ENCODE measurements at regions not wholly inside any gene's neighbourhood (a gene's known extent, or its start where the extent isn't known, plus 50 kb on each side); places are given as distances from the start of the nearest gene placed in this dataset.

DNA sequence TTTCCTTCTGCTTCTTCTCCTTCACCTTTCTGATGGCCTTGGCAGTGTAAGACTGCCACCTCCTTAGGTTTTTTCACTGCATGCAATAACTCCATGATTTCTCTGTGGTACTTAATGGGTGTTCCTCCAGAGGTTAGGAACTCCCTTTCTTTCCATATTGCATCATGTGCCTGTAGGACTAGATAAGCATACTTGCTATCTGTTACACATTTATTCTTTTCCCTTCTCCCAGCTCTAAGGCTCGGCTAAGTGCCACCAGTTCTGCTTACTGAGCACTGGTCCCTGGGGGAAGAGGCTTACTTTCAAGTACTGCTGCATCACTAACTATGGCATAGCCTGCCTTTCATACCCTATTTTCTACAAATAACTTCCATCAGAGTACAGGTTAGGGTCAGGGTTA is 351.8 kb downstream of the OTOL1 start:
- TF ChIP-seq, protein P1, sequence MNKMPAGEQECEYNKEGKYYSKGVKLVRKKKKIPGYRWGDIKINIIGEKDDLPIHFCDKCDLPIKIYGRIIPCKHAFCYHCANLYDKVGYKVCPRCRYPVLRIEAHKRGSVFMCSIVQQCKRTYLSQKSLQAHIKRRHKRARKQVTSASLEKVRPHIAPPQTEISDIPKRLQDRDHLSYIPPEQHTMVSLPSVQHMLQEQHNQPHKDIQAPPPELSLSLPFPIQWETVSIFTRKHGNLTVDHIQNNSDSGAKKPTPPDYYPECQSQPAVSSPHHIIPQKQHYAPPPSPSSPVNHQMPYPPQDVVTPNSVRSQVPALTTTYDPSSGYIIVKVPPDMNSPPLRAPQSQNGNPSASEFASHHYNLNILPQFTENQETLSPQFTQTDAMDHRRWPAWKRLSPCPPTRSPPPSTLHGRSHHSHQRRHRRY (tag by site-specific recombination; IDR thresholded peaks at IDR 0.05), result no peak
- TF ChIP-seq SCRT1 (tag by site-specific recombination; IDR thresholded peaks at IDR 0.05; ENCODE audit: borderline replicate concordance), result no peak
- TF ChIP-seq, protein P2, sequence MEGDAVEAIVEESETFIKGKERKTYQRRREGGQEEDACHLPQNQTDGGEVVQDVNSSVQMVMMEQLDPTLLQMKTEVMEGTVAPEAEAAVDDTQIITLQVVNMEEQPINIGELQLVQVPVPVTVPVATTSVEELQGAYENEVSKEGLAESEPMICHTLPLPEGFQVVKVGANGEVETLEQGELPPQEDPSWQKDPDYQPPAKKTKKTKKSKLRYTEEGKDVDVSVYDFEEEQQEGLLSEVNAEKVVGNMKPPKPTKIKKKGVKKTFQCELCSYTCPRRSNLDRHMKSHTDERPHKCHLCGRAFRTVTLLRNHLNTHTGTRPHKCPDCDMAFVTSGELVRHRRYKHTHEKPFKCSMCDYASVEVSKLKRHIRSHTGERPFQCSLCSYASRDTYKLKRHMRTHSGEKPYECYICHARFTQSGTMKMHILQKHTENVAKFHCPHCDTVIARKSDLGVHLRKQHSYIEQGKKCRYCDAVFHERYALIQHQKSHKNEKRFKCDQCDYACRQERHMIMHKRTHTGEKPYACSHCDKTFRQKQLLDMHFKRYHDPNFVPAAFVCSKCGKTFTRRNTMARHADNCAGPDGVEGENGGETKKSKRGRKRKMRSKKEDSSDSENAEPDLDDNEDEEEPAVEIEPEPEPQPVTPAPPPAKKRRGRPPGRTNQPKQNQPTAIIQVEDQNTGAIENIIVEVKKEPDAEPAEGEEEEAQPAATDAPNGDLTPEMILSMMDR (tag by site-specific recombination; IDR thresholded peaks at IDR 0.05), result no peak
- no peak for TF ChIP-seq SETDB1 (IDR thresholded peaks at IDR 0.05; ENCODE audit: insufficient read length, low read length)
- TF ChIP-seq YY1 (tag by site-specific recombination; IDR thresholded peaks at IDR 0.05), result no peak
- TF ChIP-seq ZNF184 (tag by site-specific recombination; IDR thresholded peaks at IDR 0.05), result no peak
- TF ChIP-seq ZNF121 (tag by site-specific recombination; IDR thresholded peaks at IDR 0.05), result no peak
- TF ChIP-seq ZNF830 (tag by site-specific recombination; IDR thresholded peaks at IDR 0.05; ENCODE audit: low read depth), result no peak
- no peak for TF ChIP-seq ZSCAN30 (tag by site-specific recombination; IDR thresholded peaks at IDR 0.05)
- TF ChIP-seq SP2 (tag by site-specific recombination; IDR thresholded peaks at IDR 0.05), result no peak
